ENCODE measurements at regions not wholly inside any gene's neighbourhood (a gene's known extent, or its start where the extent isn't known, plus 50 kb on each side); places are given as distances from the start of the nearest gene placed in this dataset.

DNA sequence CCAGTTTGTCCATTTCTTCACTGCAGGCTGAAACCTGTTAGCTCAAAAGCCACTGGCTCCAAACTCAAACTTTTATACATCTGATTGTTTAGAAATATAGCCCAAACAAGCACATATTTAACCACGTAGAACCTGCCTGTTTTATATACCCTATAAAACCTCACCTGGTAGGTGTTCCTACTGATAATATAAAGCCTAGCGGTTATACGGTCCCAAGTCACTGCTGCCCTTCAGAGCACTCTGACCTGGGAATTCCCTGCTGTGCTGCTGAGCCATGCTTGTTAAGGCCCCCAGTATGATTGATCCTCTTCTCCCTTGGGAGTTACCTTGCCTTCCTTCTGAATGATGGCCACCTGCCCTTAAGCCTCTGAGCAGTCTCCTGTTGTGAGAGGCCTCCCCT lies 432.8 kb upstream of the LCORL start:
- no peak for TF ChIP-seq POLR2AphosphoS5 (IDR thresholded peaks at IDR 0.05)
- TF ChIP-seq, protein P1, sequence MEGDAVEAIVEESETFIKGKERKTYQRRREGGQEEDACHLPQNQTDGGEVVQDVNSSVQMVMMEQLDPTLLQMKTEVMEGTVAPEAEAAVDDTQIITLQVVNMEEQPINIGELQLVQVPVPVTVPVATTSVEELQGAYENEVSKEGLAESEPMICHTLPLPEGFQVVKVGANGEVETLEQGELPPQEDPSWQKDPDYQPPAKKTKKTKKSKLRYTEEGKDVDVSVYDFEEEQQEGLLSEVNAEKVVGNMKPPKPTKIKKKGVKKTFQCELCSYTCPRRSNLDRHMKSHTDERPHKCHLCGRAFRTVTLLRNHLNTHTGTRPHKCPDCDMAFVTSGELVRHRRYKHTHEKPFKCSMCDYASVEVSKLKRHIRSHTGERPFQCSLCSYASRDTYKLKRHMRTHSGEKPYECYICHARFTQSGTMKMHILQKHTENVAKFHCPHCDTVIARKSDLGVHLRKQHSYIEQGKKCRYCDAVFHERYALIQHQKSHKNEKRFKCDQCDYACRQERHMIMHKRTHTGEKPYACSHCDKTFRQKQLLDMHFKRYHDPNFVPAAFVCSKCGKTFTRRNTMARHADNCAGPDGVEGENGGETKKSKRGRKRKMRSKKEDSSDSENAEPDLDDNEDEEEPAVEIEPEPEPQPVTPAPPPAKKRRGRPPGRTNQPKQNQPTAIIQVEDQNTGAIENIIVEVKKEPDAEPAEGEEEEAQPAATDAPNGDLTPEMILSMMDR (IDR thresholded peaks at IDR 0.05) = no peak
